HCT116 (cell line): ENCODE measurements at regions not wholly inside any gene's neighbourhood (a gene's known extent, or its start where the extent isn't known, plus 50 kb on each side); places are given as distances from the start of the nearest gene placed in this dataset.

Experiments used
- EZH2 ChIP-seq: fragments of 200-600 bp; sonication (generic); IDR thresholded peaks from 2 replicates; pipeline ENCODE4 v1.6.1; 2017; ENCODE audit warnings: antibody characterized with exemption, mixed run types
- JUND ChIP-seq: IDR thresholded peaks from 2 replicates; pipeline ENCODE4 v1.6.1; 2012
- POLR2A ChIP-seq: IDR thresholded peaks from 2 replicates; pipeline ENCODE4 v1.7.0; 2011; ENCODE audit warnings: borderline replicate concordance; ENCODE audit not compliant: insufficient read depth, insufficient read length; ENCODE audit errors: extremely low read depth
- RAD21 ChIP-seq: IDR thresholded peaks from 2 replicates; pipeline ENCODE4 v1.6.1; 2012; ENCODE audit warnings: low read depth, mild to moderate bottlenecking
- YY1 ChIP-seq: IDR thresholded peaks from 2 replicates; pipeline ENCODE4 v1.6.1; 2011; ENCODE audit warnings: low read length, low read depth, moderate library complexity, mild to moderate bottlenecking; ENCODE audit not compliant: insufficient replicate concordance; ENCODE audit errors: extremely low read depth
- ZNF274 ChIP-seq: fragments of 200-500 bp; sonication (Bioruptor generic); IDR thresholded peaks from 2 replicates; pipeline ENCODE4 v1.6.1; 2014; ENCODE audit warnings: mild to moderate bottlenecking, low read depth, low read length, inconsistent platforms
- TF ChIP-seq, protein P1 (sequence below): IDR thresholded peaks from 2 replicates; pipeline ENCODE4 v1.6.1; 2012
- TF ChIP-seq, protein P2 (sequence below), 3 experiments: fragments of 200-600 bp in 1 of 3; sonication (generic) in 1 of 3; IDR thresholded peaks in 2 of 3; conservative IDR thresholded peaks in 1 of 3; 2 replicates each; pipeline ENCODE4 v1.5.1; 2012 to 2017; ENCODE audit warnings: low read depth in 2 of 3, low read length in 2 of 3, antibody characterized with exemption in 1 of 3, borderline replicate concordance in 1 of 3, control low read depth in 1 of 3, mild to moderate bottlenecking in 1 of 3, mixed read lengths in 1 of 3, mixed run types in 1 of 3, moderate library complexity in 1 of 3; ENCODE audit not compliant: insufficient read depth in 1 of 3
- TF ChIP-seq, protein P3 (sequence below): IDR thresholded peaks from 2 replicates; pipeline ENCODE4 v1.6.1; 2012; ENCODE audit warnings: low read depth
- TF ChIP-seq, protein P4 (sequence below): IDR thresholded peaks from 2 replicates; pipeline ENCODE4 v1.6.1; 2012

DNA sequence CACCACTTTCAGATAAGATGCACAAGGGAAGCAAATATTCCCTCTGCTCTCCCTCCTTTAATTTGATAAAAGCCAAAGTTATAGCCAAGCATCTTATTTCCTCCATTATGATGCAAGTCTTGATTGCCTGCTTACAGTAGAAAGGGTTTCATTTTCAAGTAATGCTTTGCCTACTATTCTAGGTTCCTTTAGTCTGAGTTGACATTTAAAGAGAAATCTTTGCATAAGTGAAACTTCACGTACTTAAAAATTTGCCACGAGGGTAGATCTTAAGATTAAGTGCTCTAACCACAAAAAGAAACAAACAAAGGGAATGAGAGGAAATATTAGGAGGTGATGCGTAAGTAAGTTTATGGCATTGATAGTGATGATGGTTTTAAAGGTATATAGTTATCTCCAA is 78.1 kb upstream of the VWDE start:
- TF ChIP-seq, protein P1, sequence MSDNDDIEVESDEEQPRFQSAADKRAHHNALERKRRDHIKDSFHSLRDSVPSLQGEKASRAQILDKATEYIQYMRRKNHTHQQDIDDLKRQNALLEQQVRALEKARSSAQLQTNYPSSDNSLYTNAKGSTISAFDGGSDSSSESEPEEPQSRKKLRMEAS: no peak
- TF ChIP-seq JUND: no peak
- TF ChIP-seq EZH2: no peak
- no peak for TF ChIP-seq ZNF274
- TF ChIP-seq, protein P2, sequence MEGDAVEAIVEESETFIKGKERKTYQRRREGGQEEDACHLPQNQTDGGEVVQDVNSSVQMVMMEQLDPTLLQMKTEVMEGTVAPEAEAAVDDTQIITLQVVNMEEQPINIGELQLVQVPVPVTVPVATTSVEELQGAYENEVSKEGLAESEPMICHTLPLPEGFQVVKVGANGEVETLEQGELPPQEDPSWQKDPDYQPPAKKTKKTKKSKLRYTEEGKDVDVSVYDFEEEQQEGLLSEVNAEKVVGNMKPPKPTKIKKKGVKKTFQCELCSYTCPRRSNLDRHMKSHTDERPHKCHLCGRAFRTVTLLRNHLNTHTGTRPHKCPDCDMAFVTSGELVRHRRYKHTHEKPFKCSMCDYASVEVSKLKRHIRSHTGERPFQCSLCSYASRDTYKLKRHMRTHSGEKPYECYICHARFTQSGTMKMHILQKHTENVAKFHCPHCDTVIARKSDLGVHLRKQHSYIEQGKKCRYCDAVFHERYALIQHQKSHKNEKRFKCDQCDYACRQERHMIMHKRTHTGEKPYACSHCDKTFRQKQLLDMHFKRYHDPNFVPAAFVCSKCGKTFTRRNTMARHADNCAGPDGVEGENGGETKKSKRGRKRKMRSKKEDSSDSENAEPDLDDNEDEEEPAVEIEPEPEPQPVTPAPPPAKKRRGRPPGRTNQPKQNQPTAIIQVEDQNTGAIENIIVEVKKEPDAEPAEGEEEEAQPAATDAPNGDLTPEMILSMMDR (IDR thresholded peaks at IDR 0.05 in 2 of 3, conservative IDR thresholded peaks at IDR 0.05 in 1 of 3; ENCODE audit: borderline replicate concordance in 1 of 3, insufficient read depth in 1 of 3, low read depth in 2 of 3, low read length in 2 of 3): no peak
- TF ChIP-seq YY1: no peak
- TF ChIP-seq, protein P3, sequence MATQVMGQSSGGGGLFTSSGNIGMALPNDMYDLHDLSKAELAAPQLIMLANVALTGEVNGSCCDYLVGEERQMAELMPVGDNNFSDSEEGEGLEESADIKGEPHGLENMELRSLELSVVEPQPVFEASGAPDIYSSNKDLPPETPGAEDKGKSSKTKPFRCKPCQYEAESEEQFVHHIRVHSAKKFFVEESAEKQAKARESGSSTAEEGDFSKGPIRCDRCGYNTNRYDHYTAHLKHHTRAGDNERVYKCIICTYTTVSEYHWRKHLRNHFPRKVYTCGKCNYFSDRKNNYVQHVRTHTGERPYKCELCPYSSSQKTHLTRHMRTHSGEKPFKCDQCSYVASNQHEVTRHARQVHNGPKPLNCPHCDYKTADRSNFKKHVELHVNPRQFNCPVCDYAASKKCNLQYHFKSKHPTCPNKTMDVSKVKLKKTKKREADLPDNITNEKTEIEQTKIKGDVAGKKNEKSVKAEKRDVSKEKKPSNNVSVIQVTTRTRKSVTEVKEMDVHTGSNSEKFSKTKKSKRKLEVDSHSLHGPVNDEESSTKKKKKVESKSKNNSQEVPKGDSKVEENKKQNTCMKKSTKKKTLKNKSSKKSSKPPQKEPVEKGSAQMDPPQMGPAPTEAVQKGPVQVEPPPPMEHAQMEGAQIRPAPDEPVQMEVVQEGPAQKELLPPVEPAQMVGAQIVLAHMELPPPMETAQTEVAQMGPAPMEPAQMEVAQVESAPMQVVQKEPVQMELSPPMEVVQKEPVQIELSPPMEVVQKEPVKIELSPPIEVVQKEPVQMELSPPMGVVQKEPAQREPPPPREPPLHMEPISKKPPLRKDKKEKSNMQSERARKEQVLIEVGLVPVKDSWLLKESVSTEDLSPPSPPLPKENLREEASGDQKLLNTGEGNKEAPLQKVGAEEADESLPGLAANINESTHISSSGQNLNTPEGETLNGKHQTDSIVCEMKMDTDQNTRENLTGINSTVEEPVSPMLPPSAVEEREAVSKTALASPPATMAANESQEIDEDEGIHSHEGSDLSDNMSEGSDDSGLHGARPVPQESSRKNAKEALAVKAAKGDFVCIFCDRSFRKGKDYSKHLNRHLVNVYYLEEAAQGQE: no peak
- TF ChIP-seq, protein P4, sequence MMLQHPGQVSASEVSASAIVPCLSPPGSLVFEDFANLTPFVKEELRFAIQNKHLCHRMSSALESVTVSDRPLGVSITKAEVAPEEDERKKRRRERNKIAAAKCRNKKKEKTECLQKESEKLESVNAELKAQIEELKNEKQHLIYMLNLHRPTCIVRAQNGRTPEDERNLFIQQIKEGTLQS: no peak
- TF ChIP-seq POLR2A: no peak
- no peak for TF ChIP-seq RAD21
